Thymus (tissue), 11 donors: ENCODE measurements at regions not wholly inside any gene's neighbourhood (a gene's known extent, or its start where the extent isn't known, plus 50 kb on each side); places are given as distances from the start of the nearest gene placed in this dataset.
A peak's percentile ranks its signal among the peaks of the same experiment; 100 is the strongest.
"Not testable (repeated sequence)": the region's sequence is repeated elsewhere in the genome, so short reads cannot be mapped to it uniquely, and the experiment has no call there.

ENCODE experiments used
- DNase-seq, 9 donors: peaks; one replicate each; pipeline ENCODE4 v3.0.0-alpha.2; 2013; ENCODE audit warnings: low spot score in 9 of 9, low read depth in 6 of 9, missing footprints in 1 of 9
- H3K27ac ChIP-seq, 2 donors: one replicate each; pipeline ENCODE4 v1.5.1; 2013; ENCODE audit warnings: control low read depth in 1 of 2, low read depth in 1 of 2, low read length in 1 of 2, mild to moderate bottlenecking in 1 of 2, moderate library complexity in 1 of 2
- H3K27me3 ChIP-seq, 2 donors: one replicate each; pipeline ENCODE4 v1.5.1; 2013; ENCODE audit warnings: low read length in 1 of 2; ENCODE audit not compliant: control insufficient read depth in 2 of 2, insufficient read depth in 1 of 2
- H3K36me3 ChIP-seq, 2 donors: one replicate each; pipeline ENCODE4 v1.5.1; 2013; ENCODE audit warnings: low read length in 1 of 2, mild to moderate bottlenecking in 1 of 2, moderate library complexity in 1 of 2; ENCODE audit not compliant: control insufficient read depth in 2 of 2, insufficient read depth in 2 of 2
- H3K4me1 ChIP-seq, 2 donors: one replicate each; pipeline ENCODE4 v1.5.1; 2013; ENCODE audit warnings: low read length in 2 of 2; ENCODE audit not compliant: control insufficient read depth in 2 of 2, insufficient read depth in 2 of 2
- H3K4me3 ChIP-seq, 2 donors: one replicate each; pipeline ENCODE4 v1.5.1; 2013; ENCODE audit warnings: low read length in 2 of 2, control low read depth in 1 of 2, mild to moderate bottlenecking in 1 of 2
- H3K9me3 ChIP-seq, 2 donors: one replicate each; pipeline ENCODE4 v1.5.1; 2013; ENCODE audit warnings: low read length in 1 of 2, mild to moderate bottlenecking in 1 of 2; ENCODE audit not compliant: control insufficient read depth in 2 of 2, insufficient read depth in 1 of 2
- WGBS: extraction: QIAGEN DNeasy Blood & Tissue Kit; methylation state at CpG from one replicate; pipeline ENCODE4 v1.1.7; 2013; 5-methylcytosine and 5-hydroxymethylcytosine counted together
- donor health status: healthy.

DNA sequence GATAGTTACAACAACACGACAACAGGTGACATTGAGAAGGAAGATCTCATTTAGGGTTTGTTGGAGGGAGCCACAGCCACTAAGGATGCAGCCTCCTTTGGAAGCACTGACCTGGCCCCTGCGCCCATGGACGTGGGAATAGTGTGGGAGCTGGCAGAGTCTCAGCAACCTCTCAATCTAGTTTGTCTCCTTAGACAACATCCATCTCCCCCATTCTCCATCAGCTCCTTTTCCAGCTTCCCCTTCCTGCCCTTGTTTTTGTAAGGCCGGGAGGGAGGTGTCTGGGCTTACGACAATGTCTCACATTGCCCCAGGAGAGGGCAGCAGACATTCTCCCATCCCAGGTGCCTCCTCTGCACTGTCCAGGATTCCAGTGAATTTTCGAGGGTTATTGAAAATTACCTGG lies 170.2 kb upstream of the PZP start:
- H3K4me1 ChIP-seq: no peaks in the 10 kb centered on the region
- DNase-seq: no peak
- WGBS: 88% methylated on average over 6 of the region's 6 CpGs
- no peaks in the 10 kb centered on the region for H3K36me3 ChIP-seq
- H3K9me3 ChIP-seq: no peaks in the 10 kb centered on the region
- no peaks in the 10 kb centered on the region for H3K27me3 ChIP-seq
- no peak overlapping the region for H3K27ac ChIP-seq
- H3K4me3 ChIP-seq: no peak overlapping the region

DNA sequence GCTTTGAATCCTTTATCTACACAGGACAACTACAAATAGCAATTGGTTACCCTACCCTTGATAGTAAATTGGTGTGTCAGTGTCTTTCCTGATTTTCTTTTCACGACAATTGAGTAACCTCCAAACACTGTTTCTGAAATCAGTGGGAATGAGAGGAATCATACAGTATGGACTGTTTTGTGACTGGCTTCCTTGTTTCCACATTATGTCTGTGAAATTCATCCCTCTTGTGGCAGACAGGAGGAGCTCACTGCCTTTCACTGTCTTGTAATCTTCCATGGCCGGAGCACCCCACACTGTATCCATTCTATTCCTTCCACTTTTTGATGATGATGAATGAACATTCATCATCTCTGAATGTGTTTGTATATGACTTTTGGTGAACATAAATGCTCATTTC lies 164.0 kb upstream of the PZP start:
- Histone ChIP-seq H3K27ac (no peak overlapping the region), H3K9me3 (no peaks in the 10 kb centered on the region), H3K27me3 (no peaks in the 10 kb centered on the region), H3K36me3 (no peaks in the 10 kb centered on the region), H3K4me1 (no peaks in the 10 kb centered on the region), H3K4me3 (no peak overlapping the region)
- DNase-seq: peak in 1 of 9 donors; percentile 13
- WGBS: 96% methylated on average over 2 of the region's 2 CpGs

DNA sequence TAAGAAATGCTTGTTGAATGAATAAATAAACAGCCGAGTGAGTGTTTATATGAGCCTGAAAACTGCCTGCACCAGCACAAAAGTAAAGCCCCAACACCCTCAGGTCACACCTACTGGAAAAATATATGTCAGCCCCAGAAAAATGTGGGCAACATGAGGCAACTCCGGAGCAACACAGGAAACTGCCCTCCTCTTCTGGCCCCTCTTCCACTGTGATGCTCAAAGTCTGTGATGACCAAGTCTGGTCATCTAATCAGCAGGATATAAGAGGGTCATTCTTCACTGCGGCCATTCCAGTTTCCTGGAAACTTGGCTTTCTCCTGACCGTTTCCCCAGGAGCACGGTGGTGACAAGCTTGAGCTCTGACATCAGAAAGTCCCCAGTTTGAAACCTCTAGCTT lies 159.6 kb upstream of the PZP start:
- no peak for DNase-seq
- Histone ChIP-seq H3K27ac (no peak overlapping the region), H3K27me3 (no peaks in the 10 kb centered on the region), H3K4me1 (no peaks in the 10 kb centered on the region), H3K4me3 (no peak overlapping the region), H3K36me3 (no peaks in the 10 kb centered on the region), H3K9me3 (no peaks in the 10 kb centered on the region)
- 87% methylated on average over 5 of the region's 5 CpGs for WGBS

DNA sequence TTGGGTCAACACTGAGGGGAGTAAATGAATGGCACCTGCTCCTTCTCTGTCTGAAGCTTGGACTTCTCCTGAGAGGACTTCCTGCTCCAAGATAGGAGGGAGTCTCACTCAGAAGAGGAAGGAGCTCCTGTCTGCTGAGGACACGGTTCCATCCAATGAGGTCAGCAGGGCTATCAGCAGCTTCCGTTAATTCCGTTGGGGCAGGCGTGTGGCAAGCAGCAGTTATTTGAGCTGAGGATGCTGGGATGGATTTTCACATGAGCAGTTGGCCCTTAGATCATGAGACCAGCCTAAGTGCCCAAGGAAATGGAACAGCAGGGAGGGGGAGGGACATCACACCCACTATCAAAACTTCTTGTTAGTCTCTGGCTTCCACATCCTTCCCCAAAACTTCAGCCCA lies 159.0 kb upstream of the PZP start:
- no peak for DNase-seq
- Histone ChIP-seq H3K36me3 (no peaks in the 10 kb centered on the region), H3K27ac (no peak overlapping the region), H3K4me1 (no peaks in the 10 kb centered on the region), H3K27me3 (no peaks in the 10 kb centered on the region), H3K9me3 (no peaks in the 10 kb centered on the region), H3K4me3 (no peak overlapping the region)
- 90% methylated on average over 4 of the region's 4 CpGs for WGBS

DNA sequence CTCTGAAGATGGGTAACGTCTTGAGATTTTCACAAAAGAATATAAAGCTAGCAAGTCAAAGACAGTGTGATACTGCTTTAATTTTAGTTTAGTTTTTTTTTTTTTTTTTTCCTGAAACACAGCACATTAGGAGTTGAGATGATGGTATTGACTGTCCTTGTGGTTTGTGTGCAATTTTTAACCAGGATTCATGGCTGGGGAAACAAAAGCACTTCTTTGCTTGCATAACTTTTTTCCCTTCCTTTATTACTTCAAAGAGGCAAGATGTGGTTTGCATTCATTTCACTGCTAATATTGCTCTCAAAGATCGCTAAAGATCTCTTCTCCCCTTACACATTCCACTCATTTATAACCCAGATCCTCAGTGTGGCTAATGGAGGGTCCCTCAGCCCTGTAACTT lies 157.1 kb upstream of the PZP start:
- Histone ChIP-seq H3K9me3 (no peaks in the 10 kb centered on the region), H3K4me3 (no peak overlapping the region), H3K27me3 (no peaks in the 10 kb centered on the region), H3K27ac (no peak overlapping the region), H3K36me3 (no peaks in the 10 kb centered on the region), H3K4me1 (no peaks in the 10 kb centered on the region)
- 73% methylated on average over 2 of the region's 2 CpGs for WGBS
- DNase-seq: no peak

DNA sequence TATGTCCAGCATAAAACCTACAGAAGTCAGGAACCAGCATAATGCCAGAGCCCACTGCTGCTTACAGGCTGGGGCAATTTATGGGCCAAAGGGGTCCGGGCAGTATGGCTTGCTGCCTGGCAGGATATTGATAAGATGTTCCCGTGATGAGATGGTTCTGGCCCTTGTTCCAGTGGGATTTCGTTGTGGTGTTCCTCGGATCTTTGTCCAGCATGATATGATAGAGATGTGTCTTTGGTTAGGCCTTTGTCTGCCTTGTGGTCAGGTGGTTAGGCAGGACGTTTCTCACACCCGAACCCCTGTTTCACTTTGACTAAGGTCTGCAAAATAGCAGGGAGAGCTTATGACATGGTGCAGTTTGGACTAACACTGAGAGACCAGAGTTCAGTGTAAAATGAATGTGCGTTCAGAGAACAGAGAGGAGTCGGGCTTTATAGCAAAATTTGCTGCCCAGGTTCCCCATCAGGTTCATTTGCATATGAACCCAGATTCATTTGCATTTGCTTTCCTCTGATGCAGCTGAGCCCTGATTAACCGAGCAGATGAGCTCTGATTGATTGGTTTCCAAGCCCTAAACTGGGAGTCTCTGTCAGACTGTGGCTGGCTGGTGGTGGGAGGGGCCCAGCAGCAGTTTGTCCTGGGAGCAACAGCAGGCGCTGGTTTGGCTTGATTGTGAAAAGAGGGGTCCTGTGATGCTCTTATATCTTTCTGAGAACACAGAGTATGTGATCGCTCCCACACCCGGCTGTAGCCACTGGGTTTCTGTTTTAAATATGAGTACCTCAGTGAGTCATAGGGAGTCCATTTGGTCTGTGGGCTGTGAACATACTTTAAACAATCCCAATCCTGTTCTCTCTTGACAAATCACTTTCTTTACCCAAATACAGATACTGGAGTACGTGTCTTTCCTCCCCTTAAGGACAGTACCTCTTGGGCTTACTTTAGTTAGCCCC lies 156.3 kb upstream of the PZP start:
- H3K36me3 ChIP-seq: no peaks in the 10 kb centered on the region
- H3K4me1 ChIP-seq: no peaks in the 10 kb centered on the region
- no peak overlapping the region for H3K27ac ChIP-seq
- DNase-seq: no peak
- no peaks in the 10 kb centered on the region for H3K9me3 ChIP-seq
- no peak overlapping the region for H3K4me3 ChIP-seq
- no peaks in the 10 kb centered on the region for H3K27me3 ChIP-seq
- WGBS: 68% methylated on average over 13 of the region's 13 CpGs

DNA sequence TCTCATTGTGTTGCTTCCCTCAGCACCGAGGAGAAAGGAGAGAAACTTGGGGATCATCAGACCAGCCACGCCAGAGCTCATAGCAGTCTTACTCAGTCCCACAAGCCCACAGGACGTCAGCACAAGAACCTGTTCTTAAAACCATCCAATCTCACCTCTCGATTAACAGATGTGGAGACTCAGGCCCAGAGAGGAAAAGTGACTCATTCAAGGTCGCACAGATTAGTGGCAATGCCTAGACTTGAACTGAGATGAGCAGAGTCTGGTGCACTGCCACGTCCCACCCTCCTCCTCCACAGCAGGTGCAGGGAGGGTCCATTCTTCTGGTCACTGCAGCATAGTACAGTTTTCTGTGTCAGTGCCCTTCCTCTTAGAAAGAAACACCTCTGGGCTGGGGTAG lies 154.9 kb upstream of the PZP start:
- no peak for DNase-seq
- no peaks in the 10 kb centered on the region for H3K9me3 ChIP-seq
- H3K27me3 ChIP-seq: no peaks in the 10 kb centered on the region
- no peak overlapping the region for H3K27ac ChIP-seq
- no peak overlapping the region for H3K4me3 ChIP-seq
- no peaks in the 10 kb centered on the region for H3K4me1 ChIP-seq
- H3K36me3 ChIP-seq: no peaks in the 10 kb centered on the region
- 93% methylated on average over 6 of the region's 6 CpGs for WGBS

DNA sequence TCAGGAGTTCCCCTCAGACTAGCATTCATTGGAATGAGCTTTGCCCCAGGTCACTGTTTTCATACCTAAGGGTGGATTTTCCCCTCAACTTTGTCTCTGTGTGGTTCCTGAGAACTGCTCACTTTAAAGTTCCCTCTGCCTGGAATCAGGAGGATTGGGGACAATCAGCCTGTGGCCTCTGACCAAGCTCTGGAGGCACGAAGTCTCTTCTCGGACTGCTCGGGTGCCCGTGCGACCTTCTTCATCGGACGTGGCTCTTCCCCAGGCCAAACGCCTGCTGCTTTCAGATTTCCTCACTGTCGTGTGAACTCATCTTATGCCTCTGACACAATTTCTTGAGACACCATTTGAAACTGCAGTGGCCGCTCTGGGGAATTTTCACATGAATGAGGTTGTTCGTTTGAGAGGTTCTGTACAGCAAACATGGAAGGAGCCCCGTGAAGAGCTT lies 153.7 kb upstream of the PZP start:
- 87% methylated on average over 12 of the region's 12 CpGs for WGBS
- H3K27ac ChIP-seq: no peak overlapping the region

DNA sequence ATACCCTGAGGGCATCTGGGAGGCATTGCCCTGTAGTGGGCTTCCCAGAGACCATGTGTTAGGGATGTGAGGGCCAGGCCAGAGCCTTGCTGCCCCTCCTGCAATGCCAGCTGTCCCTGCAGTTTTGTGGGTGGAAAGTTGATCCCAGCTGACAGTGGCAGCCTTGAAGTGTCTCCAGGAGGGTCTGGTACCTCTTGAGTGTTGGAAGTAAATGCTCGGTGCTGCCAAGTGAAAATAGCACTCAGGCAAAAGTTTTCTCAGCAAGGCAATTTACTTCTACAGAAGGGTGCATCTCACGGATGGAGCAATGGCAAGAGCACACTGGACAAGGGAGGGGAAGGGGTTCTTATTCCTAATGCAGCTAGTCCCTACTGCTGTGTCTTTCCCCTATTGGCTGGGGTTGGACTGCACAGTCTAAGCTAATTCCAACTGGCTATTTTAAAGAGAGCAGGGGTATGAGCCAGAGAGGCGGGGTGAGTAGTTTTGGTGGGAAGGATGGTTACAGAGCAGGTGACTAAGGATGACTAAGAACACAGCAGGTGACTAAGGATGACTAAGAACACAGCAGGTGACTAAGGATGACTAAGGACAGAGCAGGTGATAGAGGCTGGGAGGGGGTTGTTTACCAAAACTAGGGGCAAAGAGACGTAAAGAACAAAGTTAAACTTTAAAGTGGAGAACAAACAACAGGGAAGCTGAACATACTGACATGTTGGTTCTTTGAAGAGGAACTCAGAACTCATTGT lies 146.0 kb upstream of the PZP start:
- not testable (repeated sequence) for H3K36me3 ChIP-seq, H3K27ac ChIP-seq, H3K4me1 ChIP-seq, H3K4me3 ChIP-seq, DNase-seq, H3K27me3 ChIP-seq
- peaks cover 5 to 25% of the 10 kb centered on the region in 2 donors for H3K9me3 ChIP-seq
- WGBS: 98% methylated on average over 4 of the region's 4 CpGs

More for the DNA sequence above, 153.7 kb upstream of the PZP start:
- no peaks in the 10 kb centered on the region for H3K4me1 ChIP-seq
- no peak for DNase-seq
- H3K9me3 ChIP-seq: no peaks in the 10 kb centered on the region
- no peak overlapping the region for H3K4me3 ChIP-seq
- H3K27me3 ChIP-seq: no peaks in the 10 kb centered on the region
- no peaks in the 10 kb centered on the region for H3K36me3 ChIP-seq
